ENCODE measurements at regions not wholly inside any gene's neighbourhood (a gene's known extent, or its start where the extent isn't known, plus 50 kb on each side); places are given as distances from the start of the nearest gene placed in this dataset.

DNA sequence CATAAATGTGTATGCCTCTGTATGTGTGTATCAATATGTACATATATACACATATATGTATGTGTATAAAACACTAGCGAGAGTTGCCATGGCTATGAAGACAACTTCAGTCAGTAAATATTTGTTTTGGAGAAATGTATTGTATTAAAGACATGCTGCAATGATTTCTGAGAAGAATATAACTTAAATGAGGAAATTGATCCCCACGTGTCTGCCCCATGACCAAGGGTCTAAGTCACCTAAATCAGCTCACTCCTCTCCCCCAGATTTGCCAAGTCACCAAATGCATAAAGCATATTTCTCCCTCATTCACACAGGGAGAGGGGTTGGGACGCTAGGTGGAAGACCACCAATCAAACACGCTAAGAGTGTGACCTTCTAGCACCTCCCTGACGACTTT is 58.3 kb upstream of the LYST start:
- TF ChIP-seq CTCF (IDR thresholded peaks at IDR 0.05; ENCODE audit: low read depth, low read length), result no peak
- DNase-seq (ENCODE audit: extremely low read depth, low read depth), result no peak

GRCh38 chr1:235923466-235924021 is 56.8 kb upstream of the LYST start:
- no peak for TF ChIP-seq CTCF (IDR thresholded peaks at IDR 0.05; ENCODE audit: low read depth, low read length)
- DNase-seq (ENCODE audit: extremely low read depth, low read depth), result no peak

DNA sequence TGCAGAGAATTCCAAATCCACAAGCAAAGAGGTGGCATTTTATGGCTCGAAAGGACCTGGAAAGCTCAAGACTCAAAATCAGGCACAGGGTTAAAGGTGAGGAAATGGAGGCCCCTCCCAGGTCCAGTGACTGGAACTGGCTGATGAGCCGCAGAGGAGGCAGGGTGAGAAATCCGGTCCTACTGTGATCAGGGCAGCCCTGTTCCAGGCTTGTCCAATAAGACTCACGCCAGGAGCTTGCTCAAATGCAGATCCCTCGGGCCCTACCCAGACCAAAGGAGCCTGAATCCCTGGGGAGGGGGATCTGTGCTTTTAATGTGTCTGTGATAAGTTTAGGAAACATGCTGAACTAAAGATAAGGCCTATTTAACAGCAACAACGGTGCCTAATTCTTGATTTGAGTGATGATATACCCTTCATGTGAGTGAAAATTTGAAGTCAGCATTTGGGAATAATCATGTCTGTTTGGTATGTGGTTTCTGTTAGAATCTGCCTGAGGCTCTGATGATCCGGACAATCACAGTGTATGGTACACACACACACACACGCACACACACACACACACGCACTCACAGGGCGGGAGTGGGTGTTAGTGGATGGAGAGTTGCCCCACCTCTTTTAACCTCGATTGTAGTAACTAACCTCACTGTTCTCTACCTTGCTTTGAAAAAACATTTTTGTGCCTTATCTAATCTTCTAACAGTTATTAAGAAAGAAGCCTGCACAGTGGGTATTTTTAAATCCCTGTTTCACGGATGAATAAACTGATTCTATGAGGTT is 54.1 kb upstream of the LYST start:
- DNase-seq (ENCODE audit: extremely low read depth, low read depth), result no peak
- TF ChIP-seq CTCF (IDR thresholded peaks at IDR 0.05; ENCODE audit: low read depth, low read length), result no peak

GRCh38 chr1:235919833-235920441 is 53.2 kb upstream of the LYST start:
- TF ChIP-seq CTCF (IDR thresholded peaks at IDR 0.05; ENCODE audit: low read depth, low read length), result no peak
- DNase-seq (ENCODE audit: extremely low read depth, low read depth), result no peak

DNA sequence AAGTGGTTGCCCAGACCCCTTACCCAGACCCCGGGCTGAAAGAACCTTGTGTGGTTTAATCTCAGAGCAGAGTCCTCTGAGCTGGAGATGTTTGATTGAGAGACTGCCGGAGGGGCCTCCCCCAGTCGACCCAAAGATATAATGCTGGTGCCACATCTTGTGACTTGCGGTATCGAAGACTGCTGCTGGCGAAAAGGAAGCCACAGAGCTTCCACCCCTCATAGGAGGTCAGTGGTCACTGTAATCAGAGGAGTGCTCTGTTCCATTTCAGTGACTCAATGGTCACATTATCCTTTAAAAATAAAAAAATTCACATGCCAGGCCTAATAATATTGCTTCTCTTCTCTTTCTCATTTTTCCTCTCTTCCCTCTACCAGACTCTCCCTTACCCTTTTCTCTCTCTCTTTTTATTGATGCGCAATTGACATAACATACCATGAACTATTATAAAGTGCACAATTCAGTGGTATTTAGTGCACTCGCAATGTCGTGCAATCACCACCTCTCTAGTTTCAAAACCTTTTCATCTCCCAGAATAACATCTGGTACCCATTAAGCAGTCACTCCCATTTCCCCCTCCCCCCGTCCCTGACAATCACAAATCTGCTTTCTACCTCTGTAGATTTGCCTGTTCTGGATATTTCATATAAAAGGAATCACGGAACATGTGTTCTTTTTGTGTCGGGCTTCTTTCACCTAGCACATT is 52.6 kb upstream of the LYST start:
- no peak for TF ChIP-seq CTCF (IDR thresholded peaks at IDR 0.05; ENCODE audit: low read depth, low read length)
- DNase-seq (ENCODE audit: extremely low read depth, low read depth), result no peak

- no peak for TF ChIP-seq CTCF (IDR thresholded peaks at IDR 0.05; ENCODE audit: low read depth, low read length)
- DNase-seq (ENCODE audit: extremely low read depth, low read depth), result no peak
Measured at GRCh38 chr1:235918465-235918864, 51.8 kb upstream of the LYST start.

- no peak for DNase-seq (ENCODE audit: extremely low read depth, low read depth)
- TF ChIP-seq CTCF (IDR thresholded peaks at IDR 0.05; ENCODE audit: low read depth, low read length), result no peak
Measured at GRCh38 chr1:235918032-235918431, 51.3 kb upstream of the LYST start.
